CD14-positive monocyte (primary cell): ENCODE measurements at regions not wholly inside any gene's neighbourhood (a gene's known extent, or its start where the extent isn't known, plus 50 kb on each side); places are given as distances from the start of the nearest gene placed in this dataset.
A peak's percentile ranks its signal among the peaks of the same experiment; 100 is the strongest.

Source experiments
- DNase-seq, 3 donors: peaks; one replicate each; pipeline ENCODE4 v3.0.0-alpha.2; 2011 to 2022
- H2AFZ ChIP-seq: 2 replicates; pipeline ENCODE4 v1.6.0; 2012; ENCODE audit warnings: mild to moderate bottlenecking, low read depth, low read length, inconsistent platforms; ENCODE audit not compliant: insufficient read depth, poor library complexity, severe bottlenecking
- H3K27ac ChIP-seq, 2 donors: 1 replicate in 1 of 2; 2 replicates in 1 of 2; pipeline ENCODE4 v1.5.1; 2012 to 2013; ENCODE audit warnings: low read length in 2 of 2, control low read depth in 1 of 2, inconsistent platforms in 1 of 2, low read depth in 1 of 2, mild to moderate bottlenecking in 1 of 2
- H3K27me3 ChIP-seq, 2 donors: one replicate each; pipeline versions ENCODE4 v1.6.0 to v1.6.1; 2011 to 2013; ENCODE audit warnings: low read length in 2 of 2; ENCODE audit not compliant: control insufficient read depth in 2 of 2, insufficient read depth in 2 of 2
- H3K36me3 ChIP-seq, 2 donors: replicated peaks in 1 of 2; 1 replicate in 1 of 2; 2 replicates in 1 of 2; pipeline versions ENCODE4 v1.5.1 to v1.6.1; 2012 to 2013; ENCODE audit warnings: low read length in 2 of 2, control low read depth in 1 of 2, inconsistent platforms in 1 of 2, mild to moderate bottlenecking in 1 of 2; ENCODE audit not compliant: insufficient read depth in 2 of 2, control insufficient read depth in 1 of 2
- H3K4me1 ChIP-seq, 2 donors: 1 replicate in 1 of 2; 2 replicates in 1 of 2; pipeline versions ENCODE4 v1.5.1 to v1.6.1; 2012 to 2013; ENCODE audit warnings: low read length in 2 of 2, control low read depth in 1 of 2, inconsistent platforms in 1 of 2, mild to moderate bottlenecking in 1 of 2, moderate library complexity in 1 of 2; ENCODE audit not compliant: insufficient read depth in 2 of 2, control insufficient read depth in 1 of 2
- H3K4me2 ChIP-seq: replicated peaks from 2 replicates; pipeline ENCODE3; 2012; ENCODE audit warnings: low read length, moderate library complexity, mild to moderate bottlenecking; ENCODE audit not compliant: poor library complexity, severe bottlenecking; ENCODE audit errors: extremely low read depth
- H3K4me3 ChIP-seq, 3 experiments: fragments of 200-600 bp in 1 of 3; sonication (generic) in 1 of 3; replicated peaks in 1 of 3; 1 replicate in 2 of 3; 2 replicates in 1 of 3; pipeline ENCODE4 v1.5.1; 2011 to 2013; ENCODE audit warnings: low read length in 3 of 3, mild to moderate bottlenecking in 3 of 3, control low read depth in 2 of 3, low read depth in 2 of 3, inconsistent platforms in 1 of 3, moderate library complexity in 1 of 3
- H3K79me2 ChIP-seq: 2 replicates; pipeline ENCODE4 v1.6.0; 2012; ENCODE audit warnings: mild to moderate bottlenecking, control low read depth, inconsistent platforms, low read length, moderate library complexity; ENCODE audit not compliant: insufficient read depth
- H3K9ac ChIP-seq: 2 replicates; pipeline ENCODE4 v1.6.0; 2017; ENCODE audit warnings: low read length, mild to moderate bottlenecking; ENCODE audit not compliant: insufficient read depth, poor library complexity, severe bottlenecking
- H3K9me3 ChIP-seq, 2 donors: replicated peaks in 1 of 2; 1 replicate in 1 of 2; 2 replicates in 1 of 2; pipeline versions ENCODE4 v1.5.1 to v1.6.1; 2012 to 2013; ENCODE audit warnings: low read length in 2 of 2, control low read depth in 1 of 2; ENCODE audit not compliant: control insufficient read depth in 1 of 2, insufficient read depth in 1 of 2
- H4K20me1 ChIP-seq: 2 replicates; pipeline ENCODE4 v1.6.0; 2012; ENCODE audit warnings: mild to moderate bottlenecking, low read length, control low read depth, moderate library complexity; ENCODE audit not compliant: insufficient read depth
- H3K27ac Mint-ChIP-seq, 7 donors: one replicate each; pipeline ENCODE4 v1.8.0; 2020; ENCODE audit warnings: mild to moderate bottlenecking in 7 of 7, mixed read lengths in 7 of 7, moderate library complexity in 6 of 7, inconsistent platforms in 2 of 7
- H3K27me3 Mint-ChIP-seq, 3 donors: one replicate each; pipeline ENCODE4 v1.8.0; 2021 to 2022; ENCODE audit warnings: low read depth in 3 of 3, mild to moderate bottlenecking in 3 of 3, mixed read lengths in 3 of 3, moderate library complexity in 3 of 3, inconsistent platforms in 1 of 3
- H3K36me3 Mint-ChIP-seq, 2 donors: one replicate each; pipeline ENCODE4 v1.8.0; 2020; ENCODE audit warnings: mixed read lengths in 2 of 2, inconsistent platforms in 1 of 2, mild to moderate bottlenecking in 1 of 2
- H3K4me1 Mint-ChIP-seq: one replicate; pipeline ENCODE4 v1.8.0; 2020; ENCODE audit warnings: mild to moderate bottlenecking, mixed read lengths
- H3K4me3 Mint-ChIP-seq, 2 donors: one replicate each; pipeline ENCODE4 v1.8.0; 2020; ENCODE audit warnings: mild to moderate bottlenecking in 2 of 2, mixed read lengths in 2 of 2, moderate library complexity in 1 of 2
- H3K9me3 Mint-ChIP-seq, 7 donors: one replicate each; pipeline ENCODE4 v1.8.0; 2020 to 2022; ENCODE audit warnings: mixed read lengths in 7 of 7, mild to moderate bottlenecking in 6 of 7, moderate library complexity in 6 of 7, inconsistent platforms in 2 of 7
- WGBS: methylation state at CpG from one replicate; pipeline ENCODE4 v1.1.5; 2013; ENCODE audit warnings: missing lambda C conversion rate; ENCODE audit not compliant: insufficient coverage; 5-methylcytosine and 5-hydroxymethylcytosine counted together
- intact Hi-C, 2 donors: fragments of 100-400 bp; cut with micrococcal nuclease; formaldehyde crosslinking; loops; one replicate each; pipeline versions ENCODE4 v1.15.0 to v1.15.1; 2023
- TF ChIP-seq, protein P1 (sequence below): fragments of 200-600 bp; IDR thresholded peaks from one replicate; pipeline ENCODE4 v1.8.0; 2022; ENCODE audit warnings: antibody characterized with exemption, mild to moderate bottlenecking

DNA sequence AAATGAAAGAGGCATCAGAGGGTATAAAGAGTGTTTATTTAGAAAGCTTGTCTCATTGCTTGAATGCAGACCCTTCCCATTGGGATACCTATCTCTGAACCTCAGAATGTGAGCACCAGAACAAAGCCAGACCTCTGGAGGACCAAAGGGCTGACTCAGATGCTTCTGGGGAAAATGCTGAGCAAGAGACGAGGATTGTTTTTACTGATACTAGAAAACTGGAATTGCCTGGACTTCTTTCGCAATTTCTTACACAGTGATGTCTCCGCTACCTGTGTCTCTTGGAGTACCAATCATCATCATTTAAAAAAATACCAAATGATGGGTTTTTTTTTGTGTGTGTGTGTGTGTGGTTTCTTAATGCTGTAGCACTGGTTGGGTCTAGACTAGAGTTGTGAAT is 55.6 kb upstream of the CCDC85A start:
- peaks cover 0 to 4% (median 0%) of the 10 kb centered on the region in 3 donors for H3K27me3 Mint-ChIP-seq
- Histone ChIP-seq H3K4me3 (no peak overlapping the region), H4K20me1 (no peaks in the 10 kb centered on the region), H3K4me1 (no peaks in the 10 kb centered on the region), H3K27ac (no peak overlapping the region), H3K79me2 (no peaks in the 10 kb centered on the region), H3K4me2 (no peak overlapping the region), H3K9ac (no peak overlapping the region), H3K36me3 (no peaks in the 10 kb centered on the region), H3K27me3 (no peaks in the 10 kb centered on the region), H2AFZ (no peak overlapping the region), H3K9me3 (no peaks in the 10 kb centered on the region)
- TF ChIP-seq, protein P1, sequence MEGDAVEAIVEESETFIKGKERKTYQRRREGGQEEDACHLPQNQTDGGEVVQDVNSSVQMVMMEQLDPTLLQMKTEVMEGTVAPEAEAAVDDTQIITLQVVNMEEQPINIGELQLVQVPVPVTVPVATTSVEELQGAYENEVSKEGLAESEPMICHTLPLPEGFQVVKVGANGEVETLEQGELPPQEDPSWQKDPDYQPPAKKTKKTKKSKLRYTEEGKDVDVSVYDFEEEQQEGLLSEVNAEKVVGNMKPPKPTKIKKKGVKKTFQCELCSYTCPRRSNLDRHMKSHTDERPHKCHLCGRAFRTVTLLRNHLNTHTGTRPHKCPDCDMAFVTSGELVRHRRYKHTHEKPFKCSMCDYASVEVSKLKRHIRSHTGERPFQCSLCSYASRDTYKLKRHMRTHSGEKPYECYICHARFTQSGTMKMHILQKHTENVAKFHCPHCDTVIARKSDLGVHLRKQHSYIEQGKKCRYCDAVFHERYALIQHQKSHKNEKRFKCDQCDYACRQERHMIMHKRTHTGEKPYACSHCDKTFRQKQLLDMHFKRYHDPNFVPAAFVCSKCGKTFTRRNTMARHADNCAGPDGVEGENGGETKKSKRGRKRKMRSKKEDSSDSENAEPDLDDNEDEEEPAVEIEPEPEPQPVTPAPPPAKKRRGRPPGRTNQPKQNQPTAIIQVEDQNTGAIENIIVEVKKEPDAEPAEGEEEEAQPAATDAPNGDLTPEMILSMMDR: no peak
- no peaks in the 10 kb centered on the region for H3K9me3 Mint-ChIP-seq
- H3K27ac Mint-ChIP-seq: no peak overlapping the region
- no peaks in the 10 kb centered on the region for H3K4me1 Mint-ChIP-seq
- DNase-seq: no peak
- H3K4me3 Mint-ChIP-seq: no peak overlapping the region
- no peaks in the 10 kb centered on the region for H3K36me3 Mint-ChIP-seq
- WGBS: no CpG with 5 or more reads among the region's 3 CpGs
- intact Hi-C loops: no loop called here

DNA sequence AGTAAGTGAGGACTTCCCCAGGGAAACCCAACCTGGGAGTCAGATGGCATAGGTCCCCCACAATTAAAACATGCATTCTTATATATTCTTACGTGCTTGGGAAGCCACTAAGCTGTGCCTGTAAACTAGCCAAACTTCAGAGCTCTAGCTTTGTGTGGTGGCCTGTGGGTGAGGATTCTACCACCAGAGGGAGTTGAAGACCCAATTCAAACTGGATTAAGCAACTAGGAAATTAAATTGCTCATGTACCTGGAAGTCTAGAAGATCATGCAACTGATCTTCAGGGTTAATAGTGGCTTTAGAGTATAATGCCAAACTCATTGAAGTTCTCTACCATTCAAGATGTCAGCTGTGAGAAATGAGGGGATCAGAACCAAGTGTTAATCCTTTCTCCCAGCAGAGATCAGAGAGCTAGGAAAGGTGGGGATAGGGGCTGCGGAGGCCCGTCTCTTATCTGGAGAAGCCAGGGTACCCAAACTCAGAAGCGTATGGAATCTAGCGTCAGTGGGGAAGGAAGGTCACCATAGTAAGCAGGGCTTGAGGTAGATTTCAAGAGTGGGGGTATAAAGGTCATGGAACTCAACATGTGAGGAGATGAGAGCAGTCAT is 53.2 kb upstream of the CCDC85A start:
- Histone ChIP-seq H3K4me3 (no peak overlapping the region), H3K27me3 (no peaks in the 10 kb centered on the region), H3K27ac (no peak overlapping the region), H4K20me1 (no peaks in the 10 kb centered on the region), H3K4me2 (no peak overlapping the region), H3K36me3 (no peaks in the 10 kb centered on the region), H2AFZ (no peak overlapping the region), H3K9ac (no peak overlapping the region), H3K79me2 (no peaks in the 10 kb centered on the region), H3K9me3 (no peaks in the 10 kb centered on the region), H3K4me1 (no peaks in the 10 kb centered on the region)
- Mint-ChIP-seq H3K4me1 (no peaks in the 10 kb centered on the region), H3K4me3 (no peak overlapping the region), H3K27me3 (peaks cover 0 to 2% (median 1%) of the 10 kb centered on the region in 3 donors), H3K9me3 (no peaks in the 10 kb centered on the region), H3K36me3 (no peaks in the 10 kb centered on the region), H3K27ac (no peak overlapping the region)
- TF ChIP-seq, protein P1: peak; percentile 21
- no peak for DNase-seq
- WGBS: 90% methylated on average over 4 of the region's 5 CpGs
- intact Hi-C loops: no loop called here
